RWPE1 (cell line): ENCODE measurements at regions not wholly inside any gene's neighbourhood (a gene's known extent, or its start where the extent isn't known, plus 50 kb on each side); places are given as distances from the start of the nearest gene placed in this dataset.
"Not testable (repeated sequence)": the region's sequence is repeated elsewhere in the genome, so short reads cannot be mapped to it uniquely, and the experiment has no call there.

Experiments used
- CTCF ChIA-PET: fragments of 350-600 bp; sonication (Branson Sonifier 250); formaldehyde crosslinking; extraction: SDS; loops from one replicate; lab custom pipeline; 2021; lab: Yijun Ruan, JAX
- POLR2A ChIA-PET: fragments of 400-600 bp; formaldehyde crosslinking; extraction: SDS; loops from one replicate; lab custom pipeline; 2020; ENCODE audit warnings: antibody characterized with exemption; ENCODE audit not compliant: low non-redundant PET; lab: Yijun Ruan, JAX
- DNase-seq: peaks from one replicate; pipeline ENCODE4 v3.0.0; 2012; ENCODE audit warnings: low spot score
- H3K27ac ChIP-seq: fragments of 450-650 bp; 2 replicates; pipeline ENCODE4 v1.5.1; 2017
- CTCF ChIP-seq: fragments of 450-650 bp; conservative IDR thresholded peaks from 2 replicates; pipeline ENCODE4 v1.5.1; 2017; ENCODE audit warnings: low read depth, mild to moderate bottlenecking

- no peak overlapping the region for H3K27ac ChIP-seq
- TF ChIP-seq CTCF, result no peak
- ChIA-PET CTCF (no interaction called here), POLR2A (no interaction called here)
- DNase-seq, result no peak
Observed at GRCh38 chr2:161480123-161480522, 64.0 kb downstream of the TBR1 start.

- POLR2A ChIA-PET, result no interaction called here
- CTCF ChIA-PET, result no interaction called here
- no peak for DNase-seq
- no peak overlapping the region for H3K27ac ChIP-seq
- no peak for TF ChIP-seq CTCF
Observed at GRCh38 chr2:161481619-161482018, 65.5 kb downstream of the TBR1 start.

GRCh38 chr2:161484061-161484460 lies 68.0 kb downstream of the TBR1 start:
- ChIA-PET CTCF (interaction anchor here (0.6 to 0.7 kb wide), 2 partner anchors 22 to 347 kb away, joined by 3 read pairs; no protein-coding TSS in a partner anchor), POLR2A (no interaction called here)
- no peak for DNase-seq
- H3K27ac ChIP-seq, result no peak overlapping the region
- no peak for TF ChIP-seq CTCF

GRCh38 chr2:161486111-161486510 lies 70.0 kb downstream of the TBR1 start:
- H3K27ac ChIP-seq, result no peak overlapping the region
- ChIA-PET CTCF (no interaction called here), POLR2A (no interaction called here)
- no peak for TF ChIP-seq CTCF
- DNase-seq, result no peak

GRCh38 chr2:161488131-161488699 lies 72.1 kb downstream of the TBR1 start:
- no peak for DNase-seq
- H3K27ac ChIP-seq, result no peak overlapping the region
- ChIA-PET CTCF (no interaction called here), POLR2A (no interaction called here)
- TF ChIP-seq CTCF, result no peak

- TF ChIP-seq CTCF, result no peak
- DNase-seq, result no peak
- no peak overlapping the region for H3K27ac ChIP-seq
- POLR2A ChIA-PET, result no interaction called here
- CTCF ChIA-PET, result no interaction called here
Observed at GRCh38 chr2:161488879-161489278, 72.8 kb downstream of the TBR1 start.

GRCh38 chr2:161500892-161501610 lies 85.0 kb downstream of the TBR1 start:
- CTCF ChIA-PET, DNase-seq, POLR2A ChIA-PET, H3K27ac ChIP-seq: not testable (repeated sequence)

- CTCF ChIA-PET, POLR2A ChIA-PET, DNase-seq, H3K27ac ChIP-seq: not testable (repeated sequence)
Observed at GRCh38 chr2:161502279-161502678, 86.2 kb downstream of the TBR1 start.

- POLR2A ChIA-PET, CTCF ChIA-PET, H3K27ac ChIP-seq, DNase-seq: not testable (repeated sequence)
Observed at GRCh38 chr2:161504628-161505289, 88.7 kb downstream of the TBR1 start.

GRCh38 chr2:161505466-161505865 lies 89.4 kb downstream of the TBR1 start:
- POLR2A ChIA-PET, CTCF ChIA-PET, H3K27ac ChIP-seq, DNase-seq: not testable (repeated sequence)
